Esophagus muscularis mucosa (tissue), 3 donors: ENCODE measurements at regions not wholly inside any gene's neighbourhood (a gene's known extent, or its start where the extent isn't known, plus 50 kb on each side); places are given as distances from the start of the nearest gene placed in this dataset.

Experiments used
- CTCF ChIP-seq, 3 experiments: fragments of 200-600 bp in 2 of 3; fragments of 450-650 bp in 1 of 3; sonication (generic) in 2 of 3; IDR thresholded peaks; one replicate each; pipeline ENCODE4 v1.5.1; 2017 to 2019; ENCODE audit warnings: antibody characterized with exemption in 3 of 3, mild to moderate bottlenecking in 2 of 3, moderate library complexity in 1 of 3
- POLR2A ChIP-seq: fragments of 450-650 bp; IDR thresholded peaks from one replicate; pipeline ENCODE4 v1.6.1; 2017; ENCODE audit warnings: antibody characterized with exemption, moderate library complexity, mild to moderate bottlenecking, low read depth
- POLR2AphosphoS5 ChIP-seq, 2 donors: sonication (generic); formaldehyde crosslinking; IDR thresholded peaks; one replicate each; pipeline ENCODE4 v1.6.1; 2017; ENCODE audit warnings: antibody characterized with exemption in 2 of 2

DNA sequence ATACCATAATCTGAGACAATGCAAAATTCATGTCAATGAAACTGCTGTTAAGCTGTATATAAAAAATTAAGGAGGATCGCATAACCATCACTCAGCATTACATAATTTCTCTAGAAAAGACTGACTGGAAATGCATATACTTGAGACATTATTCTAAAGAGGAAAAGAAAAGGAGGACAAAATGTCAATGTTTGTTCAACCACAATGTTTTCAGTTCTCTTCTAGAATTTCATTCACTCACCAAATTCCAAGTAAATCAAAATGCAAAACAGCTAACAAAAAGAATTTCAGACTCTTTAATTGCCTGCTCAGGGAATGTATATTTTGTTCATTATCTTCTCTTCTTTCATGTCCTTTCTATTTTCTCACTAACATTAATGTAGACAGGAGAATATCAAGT is 106.2 kb upstream of the CCDC28A start:
- no peak for TF ChIP-seq CTCF (IDR thresholded peaks at IDR 0.05)
- TF ChIP-seq POLR2AphosphoS5 (IDR thresholded peaks at IDR 0.05), result no peak
- TF ChIP-seq POLR2A, result no peak
